ENCODE measurements at regions not wholly inside any gene's neighbourhood (a gene's known extent, or its start where the extent isn't known, plus 50 kb on each side); places are given as distances from the start of the nearest gene placed in this dataset.

DNA sequence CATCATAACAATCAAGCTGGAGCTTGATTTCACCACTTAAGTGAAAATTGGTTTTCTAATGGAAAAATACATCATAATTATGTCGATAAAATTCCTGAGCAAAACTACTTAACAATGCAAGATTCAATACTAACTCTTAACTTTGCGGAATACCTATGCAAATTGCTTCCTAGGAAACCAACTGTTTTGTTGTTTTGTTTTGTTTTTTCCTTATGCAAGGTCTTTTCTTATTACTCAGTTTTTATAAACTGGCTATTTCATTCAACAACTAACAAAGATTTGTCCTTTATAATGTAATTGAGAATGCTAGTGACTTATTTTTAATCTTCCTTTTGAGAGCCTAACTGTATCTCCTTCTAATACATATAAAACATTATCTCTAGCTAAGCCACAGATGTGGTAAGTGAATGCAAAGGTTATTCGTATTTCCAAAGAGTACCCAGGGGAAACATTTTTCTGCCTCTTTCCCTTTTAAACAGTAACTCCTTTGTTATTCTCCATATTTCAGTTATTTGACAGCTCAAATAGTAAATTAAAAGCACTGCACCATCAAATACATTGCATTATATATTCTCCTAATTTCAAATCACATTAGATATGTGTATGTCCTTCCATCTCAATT lies 609.4 kb downstream of the SLCO4C1 start:
- no peak for TF ChIP-seq POLR2AphosphoS5 (IDR thresholded peaks at IDR 0.05; ENCODE audit: insufficient read depth, low read depth, low read length)
- TF ChIP-seq, protein P1, sequence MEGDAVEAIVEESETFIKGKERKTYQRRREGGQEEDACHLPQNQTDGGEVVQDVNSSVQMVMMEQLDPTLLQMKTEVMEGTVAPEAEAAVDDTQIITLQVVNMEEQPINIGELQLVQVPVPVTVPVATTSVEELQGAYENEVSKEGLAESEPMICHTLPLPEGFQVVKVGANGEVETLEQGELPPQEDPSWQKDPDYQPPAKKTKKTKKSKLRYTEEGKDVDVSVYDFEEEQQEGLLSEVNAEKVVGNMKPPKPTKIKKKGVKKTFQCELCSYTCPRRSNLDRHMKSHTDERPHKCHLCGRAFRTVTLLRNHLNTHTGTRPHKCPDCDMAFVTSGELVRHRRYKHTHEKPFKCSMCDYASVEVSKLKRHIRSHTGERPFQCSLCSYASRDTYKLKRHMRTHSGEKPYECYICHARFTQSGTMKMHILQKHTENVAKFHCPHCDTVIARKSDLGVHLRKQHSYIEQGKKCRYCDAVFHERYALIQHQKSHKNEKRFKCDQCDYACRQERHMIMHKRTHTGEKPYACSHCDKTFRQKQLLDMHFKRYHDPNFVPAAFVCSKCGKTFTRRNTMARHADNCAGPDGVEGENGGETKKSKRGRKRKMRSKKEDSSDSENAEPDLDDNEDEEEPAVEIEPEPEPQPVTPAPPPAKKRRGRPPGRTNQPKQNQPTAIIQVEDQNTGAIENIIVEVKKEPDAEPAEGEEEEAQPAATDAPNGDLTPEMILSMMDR (IDR thresholded peaks at IDR 0.05; ENCODE audit: extremely low read depth in 1 of 2, insufficient read depth in 1 of 2, low read depth in 1 of 2, low read length in 2 of 2): no peak
- no peak for TF ChIP-seq POLR2A (IDR thresholded peaks at IDR 0.05; ENCODE audit: low read depth, low read length)
- TF ChIP-seq FOS (IDR thresholded peaks at IDR 0.05; ENCODE audit: borderline replicate concordance, insufficient read depth, low read length): no peak
